ENCODE measurements at regions not wholly inside any gene's neighbourhood (a gene's known extent, or its start where the extent isn't known, plus 50 kb on each side); places are given as distances from the start of the nearest gene placed in this dataset.

DNA sequence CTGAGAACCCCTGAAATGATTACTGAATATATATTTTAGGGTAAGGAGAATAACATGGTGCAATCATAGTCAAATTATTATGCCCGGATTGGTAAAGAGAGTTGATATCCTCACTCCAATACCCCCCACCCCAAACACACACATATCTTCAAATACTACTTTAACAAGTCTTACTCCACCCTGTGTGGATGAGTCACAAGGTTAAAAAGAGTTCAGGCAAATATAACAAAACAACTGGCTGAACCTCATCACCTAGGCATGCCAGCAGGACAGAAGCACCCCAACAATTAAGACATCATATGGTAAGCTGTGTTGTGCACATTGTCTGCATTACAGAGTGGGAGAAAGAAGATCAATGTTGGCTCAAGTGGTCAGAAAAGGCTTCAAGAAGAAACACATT is 857.4 kb downstream of the TDRD15 start:
- no peak overlapping the region for H3K4me3 Mint-ChIP-seq
- peak overlapping the region; percentile 36 for H3K27ac Mint-ChIP-seq (ENCODE audit: unreplicated experiment)
- H3K27me3 Mint-ChIP-seq (ENCODE audit: low read depth) = peaks cover 5% of the 10 kb centered on the region
- H3K36me3 Mint-ChIP-seq (ENCODE audit: low read depth) = peaks cover 10% of the 10 kb centered on the region
- peaks cover 24% of the 10 kb centered on the region for H3K9me3 Mint-ChIP-seq
- DNase-seq (ENCODE audit: low read depth, low spot score) = no peak
- TF ChIP-seq, protein P1, sequence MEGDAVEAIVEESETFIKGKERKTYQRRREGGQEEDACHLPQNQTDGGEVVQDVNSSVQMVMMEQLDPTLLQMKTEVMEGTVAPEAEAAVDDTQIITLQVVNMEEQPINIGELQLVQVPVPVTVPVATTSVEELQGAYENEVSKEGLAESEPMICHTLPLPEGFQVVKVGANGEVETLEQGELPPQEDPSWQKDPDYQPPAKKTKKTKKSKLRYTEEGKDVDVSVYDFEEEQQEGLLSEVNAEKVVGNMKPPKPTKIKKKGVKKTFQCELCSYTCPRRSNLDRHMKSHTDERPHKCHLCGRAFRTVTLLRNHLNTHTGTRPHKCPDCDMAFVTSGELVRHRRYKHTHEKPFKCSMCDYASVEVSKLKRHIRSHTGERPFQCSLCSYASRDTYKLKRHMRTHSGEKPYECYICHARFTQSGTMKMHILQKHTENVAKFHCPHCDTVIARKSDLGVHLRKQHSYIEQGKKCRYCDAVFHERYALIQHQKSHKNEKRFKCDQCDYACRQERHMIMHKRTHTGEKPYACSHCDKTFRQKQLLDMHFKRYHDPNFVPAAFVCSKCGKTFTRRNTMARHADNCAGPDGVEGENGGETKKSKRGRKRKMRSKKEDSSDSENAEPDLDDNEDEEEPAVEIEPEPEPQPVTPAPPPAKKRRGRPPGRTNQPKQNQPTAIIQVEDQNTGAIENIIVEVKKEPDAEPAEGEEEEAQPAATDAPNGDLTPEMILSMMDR (conservative IDR thresholded peaks at IDR 0.05) = no peak
- H3K4me1 Mint-ChIP-seq = no peaks in the 10 kb centered on the region

DNA sequence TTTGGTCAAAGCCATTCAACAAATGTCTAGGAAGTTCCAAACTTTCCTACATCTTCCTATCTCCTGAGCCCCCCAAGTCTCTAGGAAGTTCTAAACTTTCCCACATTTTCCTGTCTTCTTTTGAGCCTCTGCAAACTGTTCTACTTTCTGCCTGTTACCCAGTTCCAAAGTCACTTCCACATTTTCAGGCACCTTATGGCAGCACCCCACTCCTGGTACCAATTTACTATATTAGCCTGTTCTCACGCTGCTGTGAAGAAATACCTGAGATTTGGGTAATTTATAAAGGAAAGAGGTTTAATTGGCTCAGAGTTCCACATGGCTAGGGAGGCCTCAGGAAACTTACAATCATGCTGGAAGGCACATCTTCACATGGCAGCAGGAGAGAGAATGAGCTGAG is 869.2 kb downstream of the TDRD15 start:
- Mint-ChIP-seq H3K36me3 (ENCODE audit: low read depth) (peaks cover 4% of the 10 kb centered on the region), H3K27me3 (ENCODE audit: low read depth) (no peaks in the 10 kb centered on the region), H3K9me3 (peaks cover 13% of the 10 kb centered on the region), H3K27ac (ENCODE audit: unreplicated experiment) (no peak overlapping the region), H3K4me3 (no peak overlapping the region), H3K4me1 (peaks cover 3% of the 10 kb centered on the region)
- TF ChIP-seq, protein P1 (conservative IDR thresholded peaks at IDR 0.05) = no peak
- DNase-seq (ENCODE audit: low read depth, low spot score) = no peak

DNA sequence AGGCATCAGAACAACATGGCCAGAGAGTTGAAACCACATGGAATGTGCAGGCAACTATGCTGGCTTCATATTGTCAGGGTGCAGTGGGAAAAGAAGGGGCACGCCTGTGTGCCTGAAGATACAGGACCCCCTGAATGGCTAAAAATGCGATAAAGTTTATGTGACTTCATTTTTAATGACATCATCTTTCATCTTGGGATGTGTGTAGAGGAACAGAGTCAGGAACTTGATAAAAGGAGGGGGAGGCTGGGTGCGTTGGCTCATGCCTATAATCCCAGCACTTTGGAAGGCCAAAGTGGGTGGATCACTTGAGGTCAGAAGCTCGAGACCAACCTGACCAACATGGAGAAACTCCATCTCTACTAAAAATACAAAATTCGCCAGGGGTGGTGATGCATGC is 872.6 kb downstream of the TDRD15 start:
- Mint-ChIP-seq H3K4me3 (no peak overlapping the region), H3K27ac (ENCODE audit: unreplicated experiment) (no peak overlapping the region), H3K9me3 (peaks cover 7% of the 10 kb centered on the region), H3K36me3 (ENCODE audit: low read depth) (peaks cover 4% of the 10 kb centered on the region), H3K27me3 (ENCODE audit: low read depth) (no peaks in the 10 kb centered on the region), H3K4me1 (peaks cover 14% of the 10 kb centered on the region)
- no peak for DNase-seq (ENCODE audit: low read depth, low spot score)
- TF ChIP-seq, protein P1 (conservative IDR thresholded peaks at IDR 0.05) = no peak

DNA sequence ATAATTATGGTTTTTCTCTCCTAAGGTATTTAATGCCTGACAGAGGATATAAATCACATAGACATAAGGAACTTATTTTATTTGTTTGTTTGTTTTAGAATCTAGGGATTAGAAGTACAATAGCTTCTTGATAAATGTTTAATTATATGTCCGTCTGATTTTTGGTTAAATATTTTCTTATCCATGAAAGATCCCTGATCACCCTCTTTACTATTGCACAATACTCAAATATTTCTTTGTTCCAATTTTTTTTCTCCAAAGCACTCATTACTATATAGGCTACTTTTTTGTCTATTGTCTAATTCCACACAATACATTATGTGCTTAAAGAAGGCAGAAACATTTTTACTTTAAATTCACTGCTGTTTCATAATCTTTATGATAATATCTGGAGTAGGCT is 875.8 kb downstream of the TDRD15 start:
- Mint-ChIP-seq H3K4me3 (no peak overlapping the region), H3K9me3 (no peaks in the 10 kb centered on the region), H3K36me3 (ENCODE audit: low read depth) (no peaks in the 10 kb centered on the region), H3K27me3 (ENCODE audit: low read depth) (no peaks in the 10 kb centered on the region), H3K27ac (ENCODE audit: unreplicated experiment) (no peak overlapping the region), H3K4me1 (peaks cover 14% of the 10 kb centered on the region)
- no peak for DNase-seq (ENCODE audit: low read depth, low spot score)
- TF ChIP-seq, protein P1 (conservative IDR thresholded peaks at IDR 0.05) = no peak

DNA sequence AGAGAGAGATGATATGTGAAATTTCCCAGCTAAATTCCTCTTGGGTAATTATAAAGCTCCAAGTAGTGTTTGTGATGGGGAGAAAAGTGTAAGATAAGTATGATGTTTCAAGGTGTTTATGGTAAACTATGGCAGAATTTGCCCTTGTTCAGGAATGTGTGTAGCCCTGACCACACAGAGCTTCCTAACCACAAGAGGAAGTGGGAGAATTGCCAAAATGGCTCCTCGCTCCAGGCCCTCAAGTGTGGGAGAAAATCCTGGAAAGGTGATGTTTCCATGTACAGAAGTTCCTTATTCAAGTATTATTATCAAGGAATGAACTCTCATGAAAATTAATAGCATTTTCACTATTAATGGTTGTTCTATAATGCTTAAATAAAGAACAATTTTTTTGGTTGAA is 878.3 kb downstream of the TDRD15 start:
- Mint-ChIP-seq H3K4me1 (peaks cover 14% of the 10 kb centered on the region), H3K9me3 (peaks cover 2% of the 10 kb centered on the region), H3K27me3 (ENCODE audit: low read depth) (no peaks in the 10 kb centered on the region), H3K27ac (ENCODE audit: unreplicated experiment) (no peak overlapping the region), H3K4me3 (no peak overlapping the region), H3K36me3 (ENCODE audit: low read depth) (no peaks in the 10 kb centered on the region)
- DNase-seq (ENCODE audit: low read depth, low spot score) = no peak
- TF ChIP-seq, protein P1 (conservative IDR thresholded peaks at IDR 0.05) = no peak

DNA sequence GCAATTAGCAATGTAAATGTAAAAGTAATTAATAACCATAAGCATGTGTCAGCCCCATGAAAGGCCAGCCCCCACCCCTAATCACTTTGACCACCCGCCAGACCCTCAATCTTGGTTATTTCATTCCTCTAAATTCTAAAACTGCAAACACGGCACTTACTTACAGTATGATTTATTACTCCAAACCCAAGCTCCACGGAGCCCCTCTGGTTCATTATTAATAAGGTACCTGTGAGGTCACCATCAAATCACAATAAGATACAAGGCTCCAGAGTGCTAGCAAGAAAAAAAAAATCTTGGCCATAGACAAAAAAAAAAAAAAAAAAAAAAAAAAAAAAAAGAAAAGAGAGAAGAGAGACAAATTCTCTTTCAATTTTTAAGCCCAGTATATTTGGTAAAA is 879.5 kb downstream of the TDRD15 start:
- H3K27me3 Mint-ChIP-seq (ENCODE audit: low read depth) = no peaks in the 10 kb centered on the region
- TF ChIP-seq, protein P1 (conservative IDR thresholded peaks at IDR 0.05) = no peak
- H3K4me1 Mint-ChIP-seq = peaks cover 9% of the 10 kb centered on the region
- no peak overlapping the region for H3K27ac Mint-ChIP-seq (ENCODE audit: unreplicated experiment)
- H3K9me3 Mint-ChIP-seq = peaks cover 2% of the 10 kb centered on the region
- no peak overlapping the region for H3K4me3 Mint-ChIP-seq
- H3K36me3 Mint-ChIP-seq (ENCODE audit: low read depth) = no peaks in the 10 kb centered on the region
- no peak for DNase-seq (ENCODE audit: low read depth, low spot score)

All from neural crest cell (in vitro differentiated cells).